Esophagus squamous epithelium (tissue), 5 donors: ENCODE measurements at regions not wholly inside any gene's neighbourhood (a gene's known extent, or its start where the extent isn't known, plus 50 kb on each side); places are given as distances from the start of the nearest gene placed in this dataset.

Experiments used
- DNase-seq: peaks from one replicate; lab custom pipeline; 2025; lab: John Stamatoyannopoulos, UW
- H3K27ac ChIP-seq, 4 donors: fragments of 200-600 bp; sonication (generic); one replicate each; pipeline ENCODE4 v1.5.1; 2016 to 2019; ENCODE audit warnings: mild to moderate bottlenecking in 1 of 4
- H3K27me3 ChIP-seq, 4 donors: fragments of 200-600 bp; sonication (generic); 1 replicate in 3 of 4; 2 replicates in 1 of 4; pipeline versions ENCODE4 v1.5.1 to v1.6.0; 2017 to 2021; ENCODE audit warnings: antibody characterized with exemption in 1 of 4
- H3K36me3 ChIP-seq, 3 donors: fragments of 200-600 bp; sonication (generic); one replicate each; pipeline ENCODE4 v1.5.1; 2016 to 2019
- H3K4me1 ChIP-seq, 3 donors: fragments of 200-600 bp; sonication (generic); one replicate each; pipeline ENCODE4 v1.5.1; 2017 to 2019
- H3K4me3 ChIP-seq, 4 donors: fragments of 200-600 bp; sonication (generic); 1 replicate in 3 of 4; 2 replicates in 1 of 4; pipeline ENCODE4 v1.5.1; 2016 to 2019; ENCODE audit warnings: mild to moderate bottlenecking in 2 of 4, moderate library complexity in 1 of 4
- H3K9me3 ChIP-seq, 3 donors: fragments of 200-600 bp; sonication (generic); one replicate each; pipeline ENCODE4 v1.5.1; 2016 to 2019
- CTCF ChIP-seq, 6 experiments: fragments of 450-650 bp in 4 of 6; fragments of 200-600 bp in 2 of 6; sonication (generic) in 2 of 6; IDR thresholded peaks; one replicate each; pipeline ENCODE4 v1.5.1; 2016 to 2019; ENCODE audit warnings: antibody characterized with exemption in 6 of 6, mild to moderate bottlenecking in 4 of 6, moderate library complexity in 4 of 6
- POLR2A ChIP-seq, 4 donors: fragments of 450-650 bp; IDR thresholded peaks; one replicate each; pipeline ENCODE4 v1.6.1; 2017; ENCODE audit warnings: antibody characterized with exemption in 4 of 4, mild to moderate bottlenecking in 4 of 4, moderate library complexity in 3 of 4
- WGBS, 2 donors: methylation state at CpG; one replicate each; pipeline ENCODE4 v1.1.5; 2018; 5-methylcytosine and 5-hydroxymethylcytosine counted together
- intact Hi-C: fragments of 100-400 bp; cut with DNase I; formaldehyde crosslinking; loops from one replicate; pipeline ENCODE4 v1.15.0; 2022
- donor health status: DM: yes; HTN: yes; CAD: no.

GRCh38 chr16:73840728-73841127, 455.9 kb upstream of the PSMD7 start:
- intact Hi-C loops, result no loop called here
- Histone ChIP-seq H3K9me3 (no peaks in the 10 kb centered on the region), H3K4me3 (no peak overlapping the region), H3K27me3 (no peaks in the 10 kb centered on the region), H3K4me1 (no peaks in the 10 kb centered on the region), H3K27ac (no peak overlapping the region), H3K36me3 (no peaks in the 10 kb centered on the region)
- DNase-seq, result no peak
- no peak for TF ChIP-seq POLR2A (IDR thresholded peaks at IDR 0.05)
- WGBS, 2 donors, result 57 to 80% methylated on average over 4 of the region's 4 CpGs

- H3K27ac ChIP-seq, result no peak overlapping the region
- H3K4me1 ChIP-seq, result no peaks in the 10 kb centered on the region
- intact Hi-C loops, result no loop called here
- H3K27me3 ChIP-seq, result no peaks in the 10 kb centered on the region
- TF ChIP-seq CTCF (IDR thresholded peaks at IDR 0.05) (no peak), POLR2A (IDR thresholded peaks at IDR 0.05) (no peak)
- H3K4me3 ChIP-seq, result no peak overlapping the region
- DNase-seq, result no peak
- no peaks in the 10 kb centered on the region for H3K36me3 ChIP-seq
- no peaks in the 10 kb centered on the region for H3K9me3 ChIP-seq
- WGBS, 2 donors, result 69 to 79% methylated on average over 8 of the region's 8 CpGs
Measured at GRCh38 chr16:73831220-73831619, 465.4 kb upstream of the PSMD7 start.

GRCh38 chr16:73823205-73823849, 473.3 kb upstream of the PSMD7 start:
- no peak for DNase-seq
- TF ChIP-seq CTCF (IDR thresholded peaks at IDR 0.05) (no peak), POLR2A (IDR thresholded peaks at IDR 0.05) (no peak)
- no peaks in the 10 kb centered on the region for H3K4me1 ChIP-seq
- WGBS, 2 donors, result 73 to 83% methylated on average over 7 of the region's 7 CpGs
- no peak overlapping the region for H3K4me3 ChIP-seq
- intact Hi-C loops, result no loop called here
- H3K27ac ChIP-seq, result no peak overlapping the region
- H3K27me3 ChIP-seq, result no peaks in the 10 kb centered on the region
- no peaks in the 10 kb centered on the region for H3K9me3 ChIP-seq
- no peaks in the 10 kb centered on the region for H3K36me3 ChIP-seq

GRCh38 chr16:73817526-73818324, 478.9 kb upstream of the PSMD7 start:
- intact Hi-C loops, result no loop called here
- Histone ChIP-seq H3K4me3 (no peak overlapping the region), H3K36me3 (no peaks in the 10 kb centered on the region), H3K27me3 (no peaks in the 10 kb centered on the region), H3K4me1 (no peaks in the 10 kb centered on the region), H3K27ac (no peak overlapping the region), H3K9me3 (no peaks in the 10 kb centered on the region)
- 59 to 60% methylated on average over 13 of the region's 13 CpGs for WGBS, 2 donors
- TF ChIP-seq POLR2A (IDR thresholded peaks at IDR 0.05) (no peak), CTCF (IDR thresholded peaks at IDR 0.05) (no peak)
- no peak for DNase-seq

GRCh38 chr16:73813527-73813926, 483.1 kb upstream of the PSMD7 start:
- H3K27ac ChIP-seq, result no peak overlapping the region
- no peaks in the 10 kb centered on the region for H3K27me3 ChIP-seq
- no peak for DNase-seq
- H3K9me3 ChIP-seq, result no peaks in the 10 kb centered on the region
- no peaks in the 10 kb centered on the region for H3K36me3 ChIP-seq
- no peaks in the 10 kb centered on the region for H3K4me1 ChIP-seq
- WGBS, 2 donors, result 56 to 78% methylated on average over 7 of the region's 7 CpGs
- intact Hi-C loops, result no loop called here
- TF ChIP-seq CTCF (IDR thresholded peaks at IDR 0.05), result no peak
- TF ChIP-seq POLR2A (IDR thresholded peaks at IDR 0.05), result no peak
- H3K4me3 ChIP-seq, result no peak overlapping the region
